ENCODE measurements at regions not wholly inside any gene's neighbourhood (a gene's known extent, or its start where the extent isn't known, plus 50 kb on each side); places are given as distances from the start of the nearest gene placed in this dataset.

DNA sequence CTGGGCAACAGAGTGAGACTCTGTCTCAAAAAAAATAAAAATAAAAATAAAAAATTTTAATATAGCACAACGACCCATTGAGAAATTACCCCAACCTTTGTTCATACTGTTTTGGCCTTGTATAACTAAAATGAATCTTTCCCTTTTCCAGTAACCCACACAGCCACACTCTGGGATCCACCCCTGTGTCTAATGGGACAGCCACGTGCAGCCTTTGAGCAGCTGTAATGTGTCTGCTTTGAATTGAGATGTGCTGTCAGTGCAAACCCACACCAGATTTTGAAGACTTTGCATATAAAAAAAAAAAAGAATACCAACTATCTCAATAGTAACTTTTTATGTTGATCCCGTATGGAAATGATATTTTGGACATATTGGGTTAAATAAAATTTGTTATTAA is 112.7 kb upstream of the UBL3 start:
- TF ChIP-seq POLR2A (IDR thresholded peaks at IDR 0.05) (no peak), POLR2AphosphoS5 (IDR thresholded peaks at IDR 0.05; ENCODE audit: insufficient read depth in 1 of 2, low read depth in 1 of 2) (no peak)
- TF ChIP-seq, protein P1, sequence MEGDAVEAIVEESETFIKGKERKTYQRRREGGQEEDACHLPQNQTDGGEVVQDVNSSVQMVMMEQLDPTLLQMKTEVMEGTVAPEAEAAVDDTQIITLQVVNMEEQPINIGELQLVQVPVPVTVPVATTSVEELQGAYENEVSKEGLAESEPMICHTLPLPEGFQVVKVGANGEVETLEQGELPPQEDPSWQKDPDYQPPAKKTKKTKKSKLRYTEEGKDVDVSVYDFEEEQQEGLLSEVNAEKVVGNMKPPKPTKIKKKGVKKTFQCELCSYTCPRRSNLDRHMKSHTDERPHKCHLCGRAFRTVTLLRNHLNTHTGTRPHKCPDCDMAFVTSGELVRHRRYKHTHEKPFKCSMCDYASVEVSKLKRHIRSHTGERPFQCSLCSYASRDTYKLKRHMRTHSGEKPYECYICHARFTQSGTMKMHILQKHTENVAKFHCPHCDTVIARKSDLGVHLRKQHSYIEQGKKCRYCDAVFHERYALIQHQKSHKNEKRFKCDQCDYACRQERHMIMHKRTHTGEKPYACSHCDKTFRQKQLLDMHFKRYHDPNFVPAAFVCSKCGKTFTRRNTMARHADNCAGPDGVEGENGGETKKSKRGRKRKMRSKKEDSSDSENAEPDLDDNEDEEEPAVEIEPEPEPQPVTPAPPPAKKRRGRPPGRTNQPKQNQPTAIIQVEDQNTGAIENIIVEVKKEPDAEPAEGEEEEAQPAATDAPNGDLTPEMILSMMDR (IDR thresholded peaks at IDR 0.05): no peak
